Heart left ventricle (tissue), 13 donors: ENCODE measurements at regions not wholly inside any gene's neighbourhood (a gene's known extent, or its start where the extent isn't known, plus 50 kb on each side); places are given as distances from the start of the nearest gene placed in this dataset.
"Not testable (repeated sequence)": the region's sequence is repeated elsewhere in the genome, so short reads cannot be mapped to it uniquely, and the experiment has no call there.

Experiments
- CTCF ChIP-seq, 12 donors: fragments of 200-600 bp; sonication (generic) in 4 of 12; IDR thresholded peaks; one replicate each; pipeline versions ENCODE4 v1.5.0 to v1.8.0; 2018 to 2022; ENCODE audit warnings: antibody characterized with exemption in 12 of 12, mild to moderate bottlenecking in 5 of 12
- POLR2A ChIP-seq, 2 donors: fragments of 450-650 bp; IDR thresholded peaks; one replicate each; pipeline ENCODE4 v1.6.1; 2017; ENCODE audit warnings: antibody characterized with exemption in 2 of 2, mild to moderate bottlenecking in 2 of 2, moderate library complexity in 2 of 2
- donor health status: ischemic (EF 13 %, LVEDD 7.1; RV severe dilation, severe dysfunction).
- donor health status: DM: no; HTN: yes; CAD: no.
- donor health status: DM: no; HTN: no; CAD: no.
- donor health status: ischemic (EF 25% LVEDD 6.9; RV normal size, moderate dysfunction).
- donor health status: ischemic (EF 25% LVEDD 5.7; RV mildly dilated, moderate dysfunction).
- donor health status: ischemic (EF 35%, LVEDD 5.7; RV mildly dilated, moderate dysfunction).
- donor health status: nonischemic (EF 11% LVEDD 7.7; RV severe dilation, severe dysfunction).
- donor health status: DM: yes; HTN: yes; CAD: no.
- donor health status: PGD.
- donor health status: ischemic (EF 29% LVEDD 5.4; RV normal size, mild dysfunction).
- donor health status: nonischemic (EF 23%, LVEDD 6.1; RV moderate dilation, normal function).

GRCh38 chr19:31031455-31031854 lies 317.8 kb downstream of the TSHZ3 start:
- not testable (repeated sequence) for TF ChIP-seq CTCF, POLR2A (IDR thresholded peaks at IDR 0.05)
